Epithelial cell of esophagus (primary cell): ENCODE measurements at regions not wholly inside any gene's neighbourhood (a gene's known extent, or its start where the extent isn't known, plus 50 kb on each side); places are given as distances from the start of the nearest gene placed in this dataset.
"Not testable (repeated sequence)": the region's sequence is repeated elsewhere in the genome, so short reads cannot be mapped to it uniquely, and the experiment has no call there.

Source experiments
- DNase-seq: peaks from one replicate; pipeline ENCODE4 v3.0.0; 2010; ENCODE audit warnings: low read depth
- H3K4me3 ChIP-seq: 2 replicates; pipeline ENCODE4 v1.5.1; 2011; ENCODE audit warnings: mild to moderate bottlenecking, low read length, control low read depth
- TF ChIP-seq, protein P1 (sequence below): IDR thresholded peaks from 2 replicates; pipeline ENCODE4 v1.5.1; 2011; ENCODE audit warnings: low read depth, mild to moderate bottlenecking, low read length, control low read depth, inconsistent platforms; ENCODE audit not compliant: insufficient read depth; ENCODE audit errors: missing control alignments

DNA sequence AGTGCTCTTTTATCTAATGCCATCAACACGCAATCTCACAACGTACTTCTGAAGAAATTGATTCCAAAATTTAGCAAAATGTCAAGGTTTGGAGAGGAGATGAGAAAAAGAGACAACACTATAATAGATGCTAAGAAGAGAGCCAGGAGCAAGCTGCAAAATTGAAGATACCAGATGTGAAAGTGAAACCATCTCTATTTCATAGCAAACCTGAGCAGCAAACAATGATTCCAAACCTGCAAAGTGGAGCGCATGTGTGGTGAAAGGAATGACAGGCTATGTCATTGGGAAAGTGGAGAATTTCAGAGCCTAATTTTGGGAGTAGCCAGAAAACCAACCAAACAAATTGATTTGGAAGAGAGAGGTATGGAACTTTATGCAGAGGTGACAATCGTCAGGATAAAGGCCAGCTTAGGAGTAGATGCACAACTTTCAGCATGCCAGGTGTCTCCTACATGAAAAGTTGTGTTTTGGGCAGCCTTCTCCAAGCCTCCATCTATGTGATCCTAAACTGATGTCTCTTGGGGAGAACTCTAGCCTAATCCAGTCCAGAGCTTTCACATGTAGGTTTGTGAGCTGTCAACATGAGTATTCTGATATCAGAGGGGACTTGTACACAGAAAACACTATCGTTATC is 158.4 kb upstream of the FNDC3A start:
- no peak overlapping the region for H3K4me3 ChIP-seq

DNA sequence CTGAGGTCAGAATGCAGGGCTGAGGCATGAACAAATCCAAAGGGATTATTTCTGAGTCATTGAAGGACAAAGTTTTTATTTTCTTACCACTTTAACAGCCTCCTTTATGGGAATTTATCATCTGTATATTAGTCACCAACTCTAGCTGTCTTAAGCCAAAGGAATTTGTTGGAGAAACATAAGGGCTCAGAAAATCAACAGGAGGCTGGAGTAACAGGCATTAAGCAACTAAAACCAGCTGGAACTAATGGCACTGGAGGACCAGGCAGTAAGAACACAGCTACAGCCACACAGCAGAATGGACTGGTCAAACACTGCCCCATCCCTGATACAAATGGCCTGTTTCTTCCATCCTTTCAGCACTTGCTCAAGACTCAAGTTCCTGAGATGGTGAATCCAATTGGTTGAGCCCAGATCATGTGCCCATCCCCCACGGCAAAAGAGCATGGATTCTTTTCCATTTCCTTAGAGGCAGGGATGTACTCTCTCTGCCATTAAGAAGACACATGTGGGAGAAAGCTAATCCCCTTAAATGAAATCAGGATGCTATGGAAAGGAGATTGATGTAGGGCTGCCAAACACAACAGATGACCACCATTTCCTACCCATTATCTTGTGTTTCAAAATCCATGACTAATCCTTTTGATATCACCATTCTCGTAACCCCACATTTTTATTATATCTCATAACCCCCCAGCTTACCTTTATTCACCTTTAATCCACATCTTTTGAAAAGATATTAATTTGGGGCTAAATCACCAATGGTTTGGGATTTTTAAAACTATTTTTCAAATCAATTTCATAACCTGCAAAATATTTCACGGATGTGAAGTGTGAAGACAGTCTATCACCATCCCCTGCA is 157.0 kb upstream of the FNDC3A start:
- H3K4me3 ChIP-seq, result no peak overlapping the region
- DNase-seq, result peak; percentile 83
- TF ChIP-seq, protein P1, sequence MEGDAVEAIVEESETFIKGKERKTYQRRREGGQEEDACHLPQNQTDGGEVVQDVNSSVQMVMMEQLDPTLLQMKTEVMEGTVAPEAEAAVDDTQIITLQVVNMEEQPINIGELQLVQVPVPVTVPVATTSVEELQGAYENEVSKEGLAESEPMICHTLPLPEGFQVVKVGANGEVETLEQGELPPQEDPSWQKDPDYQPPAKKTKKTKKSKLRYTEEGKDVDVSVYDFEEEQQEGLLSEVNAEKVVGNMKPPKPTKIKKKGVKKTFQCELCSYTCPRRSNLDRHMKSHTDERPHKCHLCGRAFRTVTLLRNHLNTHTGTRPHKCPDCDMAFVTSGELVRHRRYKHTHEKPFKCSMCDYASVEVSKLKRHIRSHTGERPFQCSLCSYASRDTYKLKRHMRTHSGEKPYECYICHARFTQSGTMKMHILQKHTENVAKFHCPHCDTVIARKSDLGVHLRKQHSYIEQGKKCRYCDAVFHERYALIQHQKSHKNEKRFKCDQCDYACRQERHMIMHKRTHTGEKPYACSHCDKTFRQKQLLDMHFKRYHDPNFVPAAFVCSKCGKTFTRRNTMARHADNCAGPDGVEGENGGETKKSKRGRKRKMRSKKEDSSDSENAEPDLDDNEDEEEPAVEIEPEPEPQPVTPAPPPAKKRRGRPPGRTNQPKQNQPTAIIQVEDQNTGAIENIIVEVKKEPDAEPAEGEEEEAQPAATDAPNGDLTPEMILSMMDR, result no peak

More for the DNA sequence above, 158.4 kb upstream of the FNDC3A start:
- no peak for DNase-seq
- TF ChIP-seq, protein P1, result no peak

DNA sequence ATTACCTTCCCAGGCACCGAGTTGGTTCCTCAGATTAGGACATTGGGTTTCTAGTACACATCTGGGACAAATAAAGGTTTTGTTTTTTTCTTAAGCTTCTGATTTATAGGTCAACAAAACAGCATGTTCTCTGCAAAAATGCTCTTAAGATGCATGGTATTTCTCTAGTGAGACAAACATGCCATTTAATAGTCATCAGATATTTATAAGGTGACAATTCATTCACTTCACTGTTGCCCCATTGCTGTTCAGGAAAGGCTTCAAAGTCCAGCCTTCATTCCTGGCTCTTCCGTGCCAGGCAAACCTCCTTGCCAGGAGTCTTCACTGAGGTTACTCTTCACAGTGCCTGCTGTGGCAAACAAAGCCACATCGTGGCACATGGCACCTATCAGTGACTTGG is 156.3 kb upstream of the FNDC3A start:
- DNase-seq, result no peak
- TF ChIP-seq, protein P1, result no peak
- no peak overlapping the region for H3K4me3 ChIP-seq

DNA sequence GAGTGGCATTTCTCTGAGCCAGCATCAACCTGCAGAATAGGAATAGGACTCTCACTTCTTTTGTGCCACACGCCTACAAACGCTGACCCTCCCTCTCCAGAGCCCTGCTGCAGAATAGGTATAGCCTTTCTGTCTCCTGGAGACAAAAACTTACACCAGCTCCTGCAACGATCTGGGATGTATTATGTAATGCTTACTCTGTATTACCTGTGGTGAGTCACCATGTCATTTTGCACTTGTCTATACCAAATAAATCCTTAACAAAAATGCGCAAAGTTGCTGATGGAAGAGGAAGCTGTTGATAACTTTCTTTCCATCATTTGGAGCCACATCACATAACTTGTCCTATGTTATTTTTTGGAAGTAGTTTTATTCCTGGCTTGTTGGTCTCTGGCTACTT is 155.8 kb upstream of the FNDC3A start:
- peak; percentile 71 for DNase-seq
- TF ChIP-seq, protein P1, result no peak

DNA sequence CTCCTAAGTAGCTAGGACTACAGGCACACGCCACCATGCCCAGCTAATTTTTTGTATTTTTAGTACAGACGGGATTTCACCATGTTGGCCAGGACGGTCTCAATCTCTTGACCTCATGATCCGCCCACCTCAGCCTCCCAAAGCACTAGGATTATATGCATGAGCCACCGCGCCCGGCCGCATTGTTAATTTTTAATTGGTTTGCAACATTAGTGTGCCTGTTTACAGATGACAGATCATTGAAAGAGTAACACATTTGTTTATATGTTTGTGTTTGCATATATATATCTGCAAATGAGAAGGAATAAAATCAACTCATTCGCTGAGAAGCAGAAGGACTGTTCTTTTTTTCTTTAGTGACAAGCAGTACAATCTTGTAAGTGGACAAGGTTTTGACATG is 152.2 kb upstream of the FNDC3A start:
- H3K4me3 ChIP-seq, DNase-seq: not testable (repeated sequence)

More for the DNA sequence above, 155.8 kb upstream of the FNDC3A start:
- no peak overlapping the region for H3K4me3 ChIP-seq

DNA sequence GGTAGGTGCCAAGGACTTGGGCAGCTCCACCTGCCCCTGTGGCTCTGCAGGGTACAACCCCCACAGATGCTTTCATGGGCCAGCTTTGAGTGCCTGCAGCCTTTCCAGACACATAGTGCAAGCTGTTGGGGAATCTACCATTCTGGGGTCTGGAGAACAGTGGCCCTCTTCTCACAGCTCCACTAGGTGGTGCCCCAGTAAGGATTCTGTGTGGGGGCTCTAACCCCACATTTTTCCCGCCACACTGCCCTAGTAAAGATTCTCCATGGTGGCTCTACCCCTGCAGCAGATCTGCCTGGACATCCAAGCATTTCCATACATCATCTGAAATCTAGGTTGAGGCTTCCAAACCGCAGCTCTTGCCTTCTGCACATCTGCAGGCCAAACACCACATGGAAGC is 149.7 kb upstream of the FNDC3A start:
- no peak overlapping the region for H3K4me3 ChIP-seq

DNA sequence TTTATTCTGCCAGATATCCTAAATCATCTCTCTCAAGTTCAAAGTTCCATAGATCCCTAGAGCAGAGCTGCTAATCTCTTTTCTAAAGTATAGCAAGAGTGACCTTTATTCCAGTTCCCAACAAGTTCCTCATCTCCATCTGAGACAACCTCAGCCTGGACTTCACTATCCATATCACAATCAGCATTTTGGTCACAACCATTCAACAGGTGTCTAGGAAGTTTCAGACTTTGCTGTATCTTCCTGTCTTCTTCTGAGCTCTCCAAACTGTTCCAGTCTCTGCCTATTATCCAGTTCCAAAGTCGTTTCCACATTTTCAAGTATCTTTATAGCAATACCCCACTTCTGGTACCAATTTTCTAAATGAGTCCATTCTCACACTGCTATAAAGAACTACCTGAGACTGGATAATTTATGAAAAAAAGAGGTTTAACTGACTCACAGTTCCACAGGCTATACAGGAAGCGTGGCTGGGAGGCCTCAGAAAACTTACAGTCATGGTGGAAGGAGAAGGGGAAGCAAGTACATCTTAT is 148.7 kb upstream of the FNDC3A start:
- not testable (repeated sequence) for H3K4me3 ChIP-seq, DNase-seq

More for the DNA sequence above, 149.7 kb upstream of the FNDC3A start:
- DNase-seq, result no peak
- TF ChIP-seq, protein P1, result no peak
